Heart right ventricle (tissue), 16 donors: ENCODE measurements at regions not wholly inside any gene's neighbourhood (a gene's known extent, or its start where the extent isn't known, plus 50 kb on each side); places are given as distances from the start of the nearest gene placed in this dataset.

Experiments used
- ATAC-seq, 8 donors: fragments of 200-7000 bp; cut with Tn5 transposase; one replicate each; pipeline ENCODE4 v1.9.1; 2020; ENCODE audit warnings: mild to moderate bottlenecking in 8 of 8, moderate library complexity in 8 of 8, moderate number of reproducible peaks in 1 of 8
- DNase-seq, 2 donors: peaks; one replicate each; pipeline ENCODE4 v3.0.0-alpha.2; 2020
- H3K27ac ChIP-seq, 10 donors: fragments of 200-600 bp; sonication (generic) in 2 of 10; one replicate each; pipeline versions ENCODE4 v1.5.0 to v1.8.0; 2020 to 2022; ENCODE audit warnings: mild to moderate bottlenecking in 3 of 10
- H3K27me3 ChIP-seq, 7 donors: fragments of 200-600 bp; one replicate each; pipeline ENCODE4 v1.8.0; 2021 to 2022; ENCODE audit warnings: mild to moderate bottlenecking in 2 of 7
- H3K36me3 ChIP-seq, 9 donors: fragments of 200-600 bp; sonication (generic) in 1 of 9; one replicate each; pipeline versions ENCODE4 v1.5.0 to v1.8.0; 2020 to 2022; ENCODE audit warnings: mild to moderate bottlenecking in 2 of 9
- H3K4me1 ChIP-seq, 9 donors: fragments of 200-600 bp; sonication (generic) in 1 of 9; one replicate each; pipeline versions ENCODE4 v1.5.0 to v1.8.0; 2020 to 2022; ENCODE audit warnings: mild to moderate bottlenecking in 4 of 9
- H3K4me3 ChIP-seq, 10 donors: fragments of 200-600 bp; sonication (generic) in 2 of 10; one replicate each; pipeline versions ENCODE4 v1.5.0 to v1.8.0; 2020 to 2022; ENCODE audit warnings: mild to moderate bottlenecking in 7 of 10, moderate library complexity in 2 of 10
- H3K9me3 ChIP-seq, 11 donors: fragments of 200-600 bp in 10 of 11; sonication (generic) in 2 of 11; one replicate each; pipeline versions ENCODE4 v1.5.0 to v1.8.0; 2013 to 2022; ENCODE audit warnings: mild to moderate bottlenecking in 2 of 11, control low read depth in 1 of 11, moderate library complexity in 1 of 11
- WGBS, 2 donors: extraction: QIAGEN DNeasy Blood & Tissue Kit; methylation state at CpG; one replicate each; pipeline ENCODE4 v1.1.7; 2013; ENCODE audit warnings: inconsistent platforms in 1 of 2; 5-methylcytosine and 5-hydroxymethylcytosine counted together
- intact Hi-C, 10 donors: fragments of 100-400 bp; cut with DNase I; formaldehyde crosslinking; loops; one replicate each; pipeline versions ENCODE4 v1.11.1 to v1.14.2; 2022
- TF ChIP-seq, protein P1 (sequence below), 9 donors: fragments of 200-600 bp; sonication (generic) in 2 of 9; IDR thresholded peaks; one replicate each; pipeline versions ENCODE4 v1.5.0 to v1.8.0; 2021 to 2022; ENCODE audit warnings: antibody characterized with exemption in 9 of 9, mild to moderate bottlenecking in 5 of 9, moderate library complexity in 1 of 9
- donor health status: Arrhythmogenic right ventricular cardiomyopathy.
- donor health status: ischemic (EF 13 %, LVEDD 7.1; RV severe dilation, severe dysfunction).
- donor health status: healthy with polysubstance abuse.
- donor health status: DM: no; HTN: yes; CAD: no.
- donor health status: DM: no; HTN: no; CAD: no.
- donor health status: ischemic (EF 25% LVEDD 6.9; RV normal size, moderate dysfunction).
- donor health status: ischemic (EF 25% LVEDD 5.7; RV mildly dilated, moderate dysfunction).
- donor health status: healthy.
- donor health status: DM: yes; HTN: yes; CAD: no.
- donor health status: Ischemic cardiomyopathy.
- donor health status: ischemic (EF 35%, LVEDD 5.7; RV mildly dilated, moderate dysfunction).
- donor health status: nonischemic (EF 11% LVEDD 7.7; RV severe dilation, severe dysfunction).
- donor health status: DM: yes; HTN: yes; CAD: no.
- donor health status: PGD.
- donor health status: ischemic (EF 29% LVEDD 5.4; RV normal size, mild dysfunction).
- donor health status: nonischemic (EF 23%, LVEDD 6.1; RV moderate dilation, normal function).

DNA sequence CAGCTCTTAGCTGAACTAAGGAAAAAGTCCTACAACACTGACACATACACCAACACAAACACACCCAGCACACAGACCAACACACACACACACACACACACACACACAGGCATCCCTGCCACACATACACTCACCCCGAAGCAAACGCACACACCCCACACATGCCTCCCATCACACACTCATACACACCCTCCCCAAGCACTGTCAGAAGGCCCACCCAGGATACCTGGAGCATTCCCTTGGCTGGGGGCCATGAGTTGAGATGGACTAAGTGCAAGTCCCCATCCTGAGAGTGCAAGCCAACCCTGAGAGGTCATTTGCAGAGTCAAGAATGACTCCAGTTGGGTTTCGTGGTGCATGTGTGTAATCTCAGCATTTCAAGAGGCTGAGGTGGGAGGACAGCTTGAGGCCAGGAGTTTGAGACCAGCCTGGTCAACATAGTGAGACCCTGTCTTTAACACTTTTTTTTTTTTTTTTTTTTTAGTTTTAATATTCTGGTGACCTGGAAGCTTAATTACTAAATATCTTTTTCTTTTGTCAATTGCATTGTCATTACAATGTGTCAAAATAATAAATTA, 117.3 kb downstream of the RHOU start:
- Histone ChIP-seq H3K4me1 (peaks cover 0 to 25% (median 0%) of the 10 kb centered on the region in 9 donors), H3K4me3 (no peak overlapping the region), H3K27ac (no peak overlapping the region), H3K27me3 (no peaks in the 10 kb centered on the region), H3K36me3 (no peaks in the 10 kb centered on the region), H3K9me3 (peaks cover 0 to 16% (median 0%) of the 10 kb centered on the region in 11 donors)
- intact Hi-C loops, result no loop called here
- 92 to 95% methylated on average over 3 of the region's 3 CpGs for WGBS, 2 donors
- TF ChIP-seq, protein P1, sequence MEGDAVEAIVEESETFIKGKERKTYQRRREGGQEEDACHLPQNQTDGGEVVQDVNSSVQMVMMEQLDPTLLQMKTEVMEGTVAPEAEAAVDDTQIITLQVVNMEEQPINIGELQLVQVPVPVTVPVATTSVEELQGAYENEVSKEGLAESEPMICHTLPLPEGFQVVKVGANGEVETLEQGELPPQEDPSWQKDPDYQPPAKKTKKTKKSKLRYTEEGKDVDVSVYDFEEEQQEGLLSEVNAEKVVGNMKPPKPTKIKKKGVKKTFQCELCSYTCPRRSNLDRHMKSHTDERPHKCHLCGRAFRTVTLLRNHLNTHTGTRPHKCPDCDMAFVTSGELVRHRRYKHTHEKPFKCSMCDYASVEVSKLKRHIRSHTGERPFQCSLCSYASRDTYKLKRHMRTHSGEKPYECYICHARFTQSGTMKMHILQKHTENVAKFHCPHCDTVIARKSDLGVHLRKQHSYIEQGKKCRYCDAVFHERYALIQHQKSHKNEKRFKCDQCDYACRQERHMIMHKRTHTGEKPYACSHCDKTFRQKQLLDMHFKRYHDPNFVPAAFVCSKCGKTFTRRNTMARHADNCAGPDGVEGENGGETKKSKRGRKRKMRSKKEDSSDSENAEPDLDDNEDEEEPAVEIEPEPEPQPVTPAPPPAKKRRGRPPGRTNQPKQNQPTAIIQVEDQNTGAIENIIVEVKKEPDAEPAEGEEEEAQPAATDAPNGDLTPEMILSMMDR (IDR thresholded peaks at IDR 0.05), result no peak
- no peak for DNase-seq
- ATAC-seq, result no peak

- TF ChIP-seq, protein P1 (IDR thresholded peaks at IDR 0.05), result no peak
- 90 to 91% methylated on average over 2 of the region's 2 CpGs for WGBS, 2 donors
- Histone ChIP-seq H3K9me3 (peaks cover 0 to 16% (median 0%) of the 10 kb centered on the region in 11 donors), H3K27me3 (no peaks in the 10 kb centered on the region), H3K27ac (no peak overlapping the region), H3K4me3 (no peak overlapping the region), H3K4me1 (peaks cover 0 to 25% (median 0%) of the 10 kb centered on the region in 9 donors), H3K36me3 (no peaks in the 10 kb centered on the region)
- ATAC-seq (no peak), DNase-seq (no peak)
- intact Hi-C loops, result no loop called here
Measured at GRCh38 chr1:228853191-228853590, 117.9 kb downstream of the RHOU start.

GRCh38 chr1:228853637-228854036, 118.4 kb downstream of the RHOU start:
- DNase-seq (no peak), ATAC-seq (no peak)
- H3K36me3 ChIP-seq, result no peaks in the 10 kb centered on the region
- H3K27me3 ChIP-seq, result no peaks in the 10 kb centered on the region
- no peak overlapping the region for H3K4me3 ChIP-seq
- WGBS, 2 donors, result 87 to 92% methylated on average over 1 of the region's 1 CpG
- intact Hi-C loops, result no loop called here
- H3K27ac ChIP-seq, result no peak overlapping the region
- H3K9me3 ChIP-seq, result peaks cover 0 to 16% (median 0%) of the 10 kb centered on the region in 11 donors
- H3K4me1 ChIP-seq, result peaks cover 0 to 25% (median 0%) of the 10 kb centered on the region in 9 donors
- TF ChIP-seq, protein P1 (IDR thresholded peaks at IDR 0.05), result no peak

GRCh38 chr1:228854907-228855306, 119.6 kb downstream of the RHOU start:
- no peak overlapping the region for H3K4me3 ChIP-seq
- 91 to 96% methylated on average over 3 of the region's 3 CpGs for WGBS, 2 donors
- intact Hi-C loops, result no loop called here

More at GRCh38 chr1:228854907-228855306, 119.6 kb downstream of the RHOU start:
- Histone ChIP-seq H3K27me3 (peaks cover 0 to under 1% (median 0%) of the 10 kb centered on the region in 7 donors), H3K4me1 (peaks cover 0 to 16% (median 0%) of the 10 kb centered on the region in 9 donors), H3K36me3 (no peaks in the 10 kb centered on the region), H3K9me3 (peaks cover 0 to 16% (median 0%) of the 10 kb centered on the region in 11 donors), H3K27ac (no peak overlapping the region)
- TF ChIP-seq, protein P1 (IDR thresholded peaks at IDR 0.05), result no peak
- ATAC-seq (no peak), DNase-seq (no peak)
